Activated gamma-delta T cell treated with Interleukin-2 at 50 U/mL for 16 hours (primary cell): ENCODE measurements at regions not wholly inside any gene's neighbourhood (a gene's known extent, or its start where the extent isn't known, plus 50 kb on each side); places are given as distances from the start of the nearest gene placed in this dataset.
"Not testable (repeated sequence)": the region's sequence is repeated elsewhere in the genome, so short reads cannot be mapped to it uniquely, and the experiment has no call there.

Source experiments
- DNase-seq: peaks from one replicate; pipeline ENCODE4 v3.0.0-alpha.2; 2020

- not testable (repeated sequence) for DNase-seq
Observed at GRCh38 chr20:29883514-29884219, 1373.8 kb upstream of the DEFB115 start.

GRCh38 chr20:29884322-29884721 is 1373.1 kb upstream of the DEFB115 start:
- not testable (repeated sequence) for DNase-seq

- DNase-seq, result not testable (repeated sequence)
Observed at GRCh38 chr20:29885282-29886185, 1371.9 kb upstream of the DEFB115 start.

GRCh38 chr20:29891555-29891954 is 1365.9 kb upstream of the DEFB115 start:
- not testable (repeated sequence) for DNase-seq
